ENCODE measurements at regions not wholly inside any gene's neighbourhood (a gene's known extent, or its start where the extent isn't known, plus 50 kb on each side); places are given as distances from the start of the nearest gene placed in this dataset.

DNA sequence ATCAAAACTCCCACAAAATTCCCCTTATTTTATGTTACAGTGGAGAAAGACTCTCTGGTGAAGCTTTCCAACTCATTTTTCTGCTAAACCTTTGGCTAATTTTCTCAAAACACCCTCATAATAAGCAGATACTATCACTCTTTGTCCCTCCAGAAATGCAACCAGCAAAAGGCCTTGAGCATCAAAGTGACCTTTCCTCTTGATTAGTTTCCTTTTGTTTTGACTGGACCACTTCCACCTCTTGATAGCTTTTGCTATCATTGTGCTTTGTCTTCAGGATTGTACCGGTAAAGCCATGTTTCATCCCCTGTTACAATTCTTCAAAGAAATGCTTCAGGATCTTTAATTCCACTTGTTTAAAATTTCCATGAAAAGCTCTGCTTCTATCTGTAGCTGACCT lies 115.1 kb upstream of the SLC13A1 start:
- Histone ChIP-seq H3K79me2 (ENCODE audit: control insufficient read depth, insufficient read depth, low read length) (no peaks in the 10 kb centered on the region), H3K27me3 (ENCODE audit: control insufficient read depth, insufficient read depth, low read length) (no peaks in the 10 kb centered on the region), H3K4me1 (ENCODE audit: control insufficient read depth, extremely low read depth, insufficient read depth, low read length) (no peaks in the 10 kb centered on the region), H2AFZ (ENCODE audit: low read length) (no peak overlapping the region), H3K9me3 (ENCODE audit: control insufficient read depth, insufficient read depth, low read depth, low read length) (no peaks in the 10 kb centered on the region), H3K36me3 (ENCODE audit: control insufficient read depth, insufficient read depth, low read length) (no peaks in the 10 kb centered on the region), H3K9ac (ENCODE audit: insufficient read depth, low read length) (no peak overlapping the region), H3K4me3 (replicated peaks in 1 of 4; ENCODE audit: control extremely low read depth in 1 of 4, insufficient read depth in 1 of 4, low read depth in 3 of 4, low read length in 4 of 4) (no peak overlapping the region), H3K4me2 (ENCODE audit: extremely low read depth, insufficient read depth, low read length) (no peak overlapping the region), H4K20me1 (ENCODE audit: control insufficient read depth, extremely low read depth, insufficient read depth, low read length) (no peaks in the 10 kb centered on the region), H3K27ac (ENCODE audit: insufficient read depth, low read length) (no peak overlapping the region)
- TF ChIP-seq EZH2 (IDR thresholded peaks at IDR 0.05; ENCODE audit: low read length, missing control alignments): no peak
- TF ChIP-seq, protein P1, sequence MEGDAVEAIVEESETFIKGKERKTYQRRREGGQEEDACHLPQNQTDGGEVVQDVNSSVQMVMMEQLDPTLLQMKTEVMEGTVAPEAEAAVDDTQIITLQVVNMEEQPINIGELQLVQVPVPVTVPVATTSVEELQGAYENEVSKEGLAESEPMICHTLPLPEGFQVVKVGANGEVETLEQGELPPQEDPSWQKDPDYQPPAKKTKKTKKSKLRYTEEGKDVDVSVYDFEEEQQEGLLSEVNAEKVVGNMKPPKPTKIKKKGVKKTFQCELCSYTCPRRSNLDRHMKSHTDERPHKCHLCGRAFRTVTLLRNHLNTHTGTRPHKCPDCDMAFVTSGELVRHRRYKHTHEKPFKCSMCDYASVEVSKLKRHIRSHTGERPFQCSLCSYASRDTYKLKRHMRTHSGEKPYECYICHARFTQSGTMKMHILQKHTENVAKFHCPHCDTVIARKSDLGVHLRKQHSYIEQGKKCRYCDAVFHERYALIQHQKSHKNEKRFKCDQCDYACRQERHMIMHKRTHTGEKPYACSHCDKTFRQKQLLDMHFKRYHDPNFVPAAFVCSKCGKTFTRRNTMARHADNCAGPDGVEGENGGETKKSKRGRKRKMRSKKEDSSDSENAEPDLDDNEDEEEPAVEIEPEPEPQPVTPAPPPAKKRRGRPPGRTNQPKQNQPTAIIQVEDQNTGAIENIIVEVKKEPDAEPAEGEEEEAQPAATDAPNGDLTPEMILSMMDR (conservative IDR thresholded peaks at IDR 0.05 in 1 of 2, IDR thresholded peaks at IDR 0.05 in 1 of 2; ENCODE audit: low read depth in 1 of 2, low read length in 2 of 2): no peak
- no peak for DNase-seq (ENCODE audit: low read depth in 2 of 2)

DNA sequence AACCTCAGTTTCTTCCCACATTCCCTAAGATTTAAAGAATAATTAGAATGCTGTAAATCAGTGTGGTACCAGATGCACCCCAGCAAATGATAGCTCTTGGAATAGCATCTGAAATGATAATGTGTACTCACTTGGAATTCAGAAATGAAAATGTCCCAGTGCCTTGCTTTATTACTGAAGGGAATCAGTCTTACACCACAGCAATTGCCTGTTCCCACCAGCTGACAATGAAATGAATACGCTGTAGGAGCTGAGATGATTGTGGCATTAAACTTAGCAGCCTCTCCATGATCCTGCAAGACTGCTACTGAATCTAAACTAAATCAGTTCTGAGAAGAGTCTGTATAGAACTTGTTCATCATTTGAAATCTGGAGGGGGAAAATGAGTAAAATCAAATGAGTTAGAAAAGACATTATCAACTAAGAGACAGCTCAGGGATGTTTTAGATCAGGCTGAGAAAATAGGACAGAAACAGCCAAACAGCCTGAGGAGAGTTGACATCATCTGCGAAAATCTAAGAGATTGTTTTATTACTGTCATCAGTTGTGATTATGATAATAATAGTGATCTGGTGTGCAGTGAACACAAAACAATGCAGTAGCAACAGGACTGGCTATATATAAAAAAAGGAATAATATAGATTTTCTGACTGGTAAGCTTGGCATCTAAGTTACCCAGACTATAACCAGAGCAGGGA lies 108.6 kb upstream of the SLC13A1 start:
- Histone ChIP-seq H3K36me3 (ENCODE audit: control insufficient read depth, insufficient read depth, low read length) (no peaks in the 10 kb centered on the region), H3K4me1 (ENCODE audit: control insufficient read depth, extremely low read depth, insufficient read depth, low read length) (no peaks in the 10 kb centered on the region), H2AFZ (ENCODE audit: low read length) (no peak overlapping the region), H3K9ac (ENCODE audit: insufficient read depth, low read length) (no peak overlapping the region), H4K20me1 (ENCODE audit: control insufficient read depth, extremely low read depth, insufficient read depth, low read length) (no peaks in the 10 kb centered on the region), H3K9me3 (ENCODE audit: control insufficient read depth, insufficient read depth, low read depth, low read length) (no peaks in the 10 kb centered on the region), H3K27ac (ENCODE audit: insufficient read depth, low read length) (no peak overlapping the region), H3K79me2 (ENCODE audit: control insufficient read depth, insufficient read depth, low read length) (no peaks in the 10 kb centered on the region), H3K4me2 (ENCODE audit: extremely low read depth, insufficient read depth, low read length) (no peak overlapping the region), H3K4me3 (replicated peaks in 1 of 4; ENCODE audit: control extremely low read depth in 1 of 4, insufficient read depth in 1 of 4, low read depth in 3 of 4, low read length in 4 of 4) (no peak overlapping the region), H3K27me3 (ENCODE audit: control insufficient read depth, insufficient read depth, low read length) (no peaks in the 10 kb centered on the region)
- DNase-seq (ENCODE audit: low read depth in 2 of 2): no peak
- TF ChIP-seq EZH2 (IDR thresholded peaks at IDR 0.05; ENCODE audit: low read length, missing control alignments): no peak
- TF ChIP-seq, protein P1 (conservative IDR thresholded peaks at IDR 0.05 in 1 of 2, IDR thresholded peaks at IDR 0.05 in 1 of 2; ENCODE audit: low read depth in 1 of 2, low read length in 2 of 2): no peak

DNA sequence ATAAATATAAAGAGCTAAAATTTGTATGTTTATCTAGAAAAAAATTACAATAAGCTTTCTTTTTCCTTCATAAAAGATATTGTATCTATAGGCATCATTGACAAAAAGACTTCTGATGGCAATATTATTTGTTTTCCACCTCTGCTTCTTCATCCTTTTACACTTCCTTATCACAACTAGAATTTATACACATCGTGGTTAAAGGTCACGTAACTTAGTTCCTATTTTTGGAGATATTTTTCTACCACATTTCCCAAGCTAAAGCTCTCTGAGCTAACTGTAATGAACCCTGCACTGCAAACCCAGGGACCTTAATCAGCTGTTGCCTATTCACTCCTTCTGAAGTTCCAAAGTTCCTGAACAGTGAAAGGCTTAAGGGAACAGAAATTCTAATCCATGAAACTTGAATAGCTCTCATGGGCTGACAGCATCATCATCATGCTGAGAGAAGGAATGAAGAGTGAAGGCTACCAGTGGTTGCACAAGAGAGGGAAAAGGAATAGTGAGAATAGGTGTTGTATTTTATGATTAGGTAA lies 106.1 kb upstream of the SLC13A1 start:
- H3K27me3 ChIP-seq (ENCODE audit: control insufficient read depth, insufficient read depth, low read length): no peaks in the 10 kb centered on the region
- no peak overlapping the region for H3K9ac ChIP-seq (ENCODE audit: insufficient read depth, low read length)
- H3K9me3 ChIP-seq (ENCODE audit: control insufficient read depth, insufficient read depth, low read depth, low read length): no peaks in the 10 kb centered on the region
- H3K4me2 ChIP-seq (ENCODE audit: extremely low read depth, insufficient read depth, low read length): no peak overlapping the region
- no peak overlapping the region for H3K4me3 ChIP-seq (replicated peaks in 1 of 4; ENCODE audit: control extremely low read depth in 1 of 4, insufficient read depth in 1 of 4, low read depth in 3 of 4, low read length in 4 of 4)
- H3K79me2 ChIP-seq (ENCODE audit: control insufficient read depth, insufficient read depth, low read length): no peaks in the 10 kb centered on the region
- no peak overlapping the region for H2AFZ ChIP-seq (ENCODE audit: low read length)
- H4K20me1 ChIP-seq (ENCODE audit: control insufficient read depth, extremely low read depth, insufficient read depth, low read length): no peaks in the 10 kb centered on the region
- no peak overlapping the region for H3K27ac ChIP-seq (ENCODE audit: insufficient read depth, low read length)
- H3K36me3 ChIP-seq (ENCODE audit: control insufficient read depth, insufficient read depth, low read length): no peaks in the 10 kb centered on the region
- no peaks in the 10 kb centered on the region for H3K4me1 ChIP-seq (ENCODE audit: control insufficient read depth, extremely low read depth, insufficient read depth, low read length)
- DNase-seq (ENCODE audit: low read depth in 2 of 2): no peak
- TF ChIP-seq, protein P1 (conservative IDR thresholded peaks at IDR 0.05 in 1 of 2, IDR thresholded peaks at IDR 0.05 in 1 of 2; ENCODE audit: low read depth in 1 of 2, low read length in 2 of 2): no peak
- no peak for TF ChIP-seq EZH2 (IDR thresholded peaks at IDR 0.05; ENCODE audit: low read length, missing control alignments)

Data from fibroblast of lung (primary cell).